ENCODE measurements at regions not wholly inside any gene's neighbourhood (a gene's known extent, or its start where the extent isn't known, plus 50 kb on each side); places are given as distances from the start of the nearest gene placed in this dataset.

GRCh38 chr5:93096561-93096960 is 484.5 kb downstream of the NR2F1-AS1 start:
- DNase-seq = no peak

- no peak for DNase-seq
Measured at GRCh38 chr5:93092349-93093105, 488.5 kb downstream of the NR2F1-AS1 start.

GRCh38 chr5:93090698-93091097 is 490.3 kb downstream of the NR2F1-AS1 start:
- no peak for DNase-seq

- DNase-seq = no peak
Measured at GRCh38 chr5:93088592-93089389, 492.2 kb downstream of the NR2F1-AS1 start.

- DNase-seq = no peak
Measured at GRCh38 chr5:93087326-93087725, 493.7 kb downstream of the NR2F1-AS1 start.

GRCh38 chr5:93082981-93083380 is 498.0 kb downstream of the NR2F1-AS1 start:
- no peak for DNase-seq

- DNase-seq = no peak
Measured at GRCh38 chr5:93079046-93079445, 502.0 kb downstream of the NR2F1-AS1 start.

- DNase-seq = no peak
Measured at GRCh38 chr5:93078082-93079038, 502.7 kb downstream of the NR2F1-AS1 start.

- no peak for DNase-seq
Measured at GRCh38 chr5:93076566-93076965, 504.5 kb downstream of the NR2F1-AS1 start.

GRCh38 chr5:93076096-93076495 is 504.9 kb downstream of the NR2F1-AS1 start:
- DNase-seq = no peak

GRCh38 chr5:93073547-93073946 is 507.5 kb downstream of the NR2F1-AS1 start:
- no peak for DNase-seq

GRCh38 chr5:93072831-93073459 is 508.1 kb downstream of the NR2F1-AS1 start:
- no peak for DNase-seq

- no peak for DNase-seq
Measured at GRCh38 chr5:93071710-93072109, 509.3 kb downstream of the NR2F1-AS1 start.

GRCh38 chr5:93070938-93071337 is 510.1 kb downstream of the NR2F1-AS1 start:
- no peak for DNase-seq

- no peak for DNase-seq
Measured at GRCh38 chr5:93069276-93069675, 511.7 kb downstream of the NR2F1-AS1 start.

- no peak for DNase-seq
Measured at GRCh38 chr5:93062548-93062947, 518.5 kb downstream of the NR2F1-AS1 start.

GRCh38 chr5:93058309-93058708 is 522.7 kb downstream of the NR2F1-AS1 start:
- no peak for DNase-seq

- DNase-seq = no peak
Measured at GRCh38 chr5:93057311-93057710, 523.7 kb downstream of the NR2F1-AS1 start.

GRCh38 chr5:93055971-93056370 is 525.0 kb downstream of the NR2F1-AS1 start:
- no peak for DNase-seq

GRCh38 chr5:93055561-93055960 is 525.5 kb downstream of the NR2F1-AS1 start:
- DNase-seq = no peak

GRCh38 chr5:93054424-93055163 is 526.4 kb downstream of the NR2F1-AS1 start:
- DNase-seq = no peak

- DNase-seq = no peak
Measured at GRCh38 chr5:93053825-93054224, 527.2 kb downstream of the NR2F1-AS1 start.
